ENCODE measurements at regions not wholly inside any gene's neighbourhood (a gene's known extent, or its start where the extent isn't known, plus 50 kb on each side); places are given as distances from the start of the nearest gene placed in this dataset.
A peak's percentile ranks its signal among the peaks of the same experiment; 100 is the strongest.

DNA sequence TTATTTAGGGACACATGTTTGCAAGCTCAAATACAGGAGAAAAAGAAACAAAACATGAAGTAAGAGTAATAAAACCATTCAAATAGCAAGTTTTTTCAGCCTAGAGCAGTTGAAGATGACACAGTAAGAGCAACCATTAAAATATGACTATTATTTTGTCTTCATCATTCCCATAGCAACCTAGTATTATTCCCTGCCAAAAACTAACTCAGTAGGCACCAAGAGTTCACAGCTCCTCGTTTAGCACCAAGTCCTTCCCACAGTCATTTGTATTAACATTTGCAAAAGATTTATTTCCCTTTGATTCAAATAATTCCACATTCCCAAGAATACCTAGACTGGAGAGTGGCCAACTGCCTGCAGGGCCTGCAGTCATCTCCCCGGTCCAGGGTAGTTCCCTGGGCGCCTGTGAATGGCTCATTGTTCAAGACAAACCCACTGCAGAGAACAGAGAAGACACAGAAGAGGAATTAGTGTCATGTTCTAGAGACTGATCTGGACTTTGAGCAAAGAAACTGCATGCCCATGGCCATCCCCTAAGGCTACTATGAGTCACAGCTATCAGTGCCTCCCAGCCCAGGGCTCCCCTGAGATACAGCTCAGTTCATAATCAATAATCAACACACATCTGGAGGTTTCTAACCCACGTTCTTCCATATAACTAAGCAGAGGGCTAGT, 139.1 kb upstream of the MAP3K1 start (continued):
- TF ChIP-seq NCOA2 (CRISPR knock-in tag; IDR thresholded peaks at IDR 0.05) (peak; percentile 55), TCF12 (IDR thresholded peaks at IDR 0.05) (no peak), TCF12 (CRISPR knock-in tag; IDR thresholded peaks at IDR 0.05) (no peak), HNF4A (CRISPR knock-in tag; IDR thresholded peaks at IDR 0.05) (peak; percentile 88), MED1 (CRISPR knock-in tag; IDR thresholded peaks at IDR 0.05) (peak; percentile 49), POGZ (CRISPR knock-in tag; IDR thresholded peaks at IDR 0.05) (peak; percentile 65), SMC3 (IDR thresholded peaks at IDR 0.05; ENCODE audit: low read length) (0 out of 2 replicates have a peak, but pooled peaks have one; percentile 6), ERF (CRISPR knock-in tag; IDR thresholded peaks at IDR 0.05) (0 out of 2 replicates have a peak, but pooled peaks have one; percentile 25), IRF2 (CRISPR knock-in tag; IDR thresholded peaks at IDR 0.05) (peak; percentile 74; the same call in 1 of the 2 replicates), ZSCAN21 (CRISPR knock-in tag; IDR thresholded peaks at IDR 0.05; ENCODE audit: borderline replicate concordance) (no peak), HNF4G (IDR thresholded peaks at IDR 0.05; ENCODE audit: borderline replicate concordance, low read depth, low read length) (peak; percentile 65), HNF4G (CRISPR knock-in tag; IDR thresholded peaks at IDR 0.05; ENCODE audit: borderline replicate concordance, low read depth) (peak; percentile 31; the same call in 1 of the 2 replicates), ZNF496 (CRISPR knock-in tag; IDR thresholded peaks at IDR 0.05; ENCODE audit: insufficient replicate concordance) (no peak), RARA (CRISPR knock-in tag; IDR thresholded peaks at IDR 0.05) (peak; percentile 15; the same call in 1 of the 2 replicates), ZNF766 (CRISPR knock-in tag; IDR thresholded peaks at IDR 0.05; ENCODE audit: borderline replicate concordance) (no peak), MIER3 (CRISPR knock-in tag; IDR thresholded peaks at IDR 0.05; ENCODE audit: borderline replicate concordance) (peak; percentile 57; the same call in 1 of the 2 replicates)
- TF ChIP-seq, protein P1, sequence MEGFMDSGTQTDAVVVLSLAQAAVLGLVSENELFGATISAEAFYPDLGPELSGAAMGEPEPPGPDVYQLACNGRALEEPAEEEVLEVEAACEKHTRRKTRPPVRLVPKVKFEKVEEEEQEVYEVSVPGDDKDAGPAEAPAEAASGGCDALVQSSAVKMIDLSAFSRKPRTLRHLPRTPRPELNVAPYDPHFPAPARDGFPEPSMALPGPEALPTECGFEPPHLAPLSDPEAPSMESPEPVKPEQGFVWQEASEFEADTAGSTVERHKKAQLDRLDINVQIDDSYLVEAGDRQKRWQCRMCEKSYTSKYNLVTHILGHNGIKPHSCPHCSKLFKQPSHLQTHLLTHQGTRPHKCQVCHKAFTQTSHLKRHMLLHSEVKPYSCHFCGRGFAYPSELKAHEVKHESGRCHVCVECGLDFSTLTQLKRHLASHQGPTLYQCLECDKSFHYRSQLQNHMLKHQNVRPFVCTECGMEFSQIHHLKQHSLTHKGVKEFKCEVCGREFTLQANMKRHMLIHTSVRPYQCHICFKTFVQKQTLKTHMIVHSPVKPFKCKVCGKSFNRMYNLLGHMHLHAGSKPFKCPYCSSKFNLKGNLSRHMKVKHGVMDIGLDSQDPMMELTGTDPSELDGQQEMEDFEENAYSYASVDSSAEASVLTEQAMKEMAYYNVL (CRISPR knock-in tag; IDR thresholded peaks at IDR 0.05; ENCODE audit: borderline replicate concordance) = no peak
- TF ChIP-seq, protein P2, sequence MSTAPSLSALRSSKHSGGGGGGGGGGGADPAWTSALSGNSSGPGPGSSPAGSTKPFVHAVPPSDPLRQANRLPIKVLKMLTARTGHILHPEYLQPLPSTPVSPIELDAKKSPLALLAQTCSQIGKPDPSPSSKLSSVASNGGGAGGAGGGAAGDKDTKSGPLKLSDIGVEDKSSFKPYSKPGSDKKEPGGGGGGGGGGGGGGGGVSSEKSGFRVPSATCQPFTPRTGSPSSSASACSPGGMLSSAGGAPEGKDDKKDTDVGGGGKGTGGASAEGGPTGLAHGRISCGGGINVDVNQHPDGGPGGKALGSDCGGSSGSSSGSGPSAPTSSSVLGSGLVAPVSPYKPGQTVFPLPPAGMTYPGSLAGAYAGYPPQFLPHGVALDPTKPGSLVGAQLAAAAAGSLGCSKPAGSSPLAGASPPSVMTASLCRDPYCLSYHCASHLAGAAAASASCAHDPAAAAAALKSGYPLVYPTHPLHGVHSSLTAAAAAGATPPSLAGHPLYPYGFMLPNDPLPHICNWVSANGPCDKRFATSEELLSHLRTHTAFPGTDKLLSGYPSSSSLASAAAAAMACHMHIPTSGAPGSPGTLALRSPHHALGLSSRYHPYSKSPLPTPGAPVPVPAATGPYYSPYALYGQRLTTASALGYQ (CRISPR knock-in tag; IDR thresholded peaks at IDR 0.05) = peak; percentile 7; the same call in 1 of the 2 replicates
- TF ChIP-seq, protein P3, sequence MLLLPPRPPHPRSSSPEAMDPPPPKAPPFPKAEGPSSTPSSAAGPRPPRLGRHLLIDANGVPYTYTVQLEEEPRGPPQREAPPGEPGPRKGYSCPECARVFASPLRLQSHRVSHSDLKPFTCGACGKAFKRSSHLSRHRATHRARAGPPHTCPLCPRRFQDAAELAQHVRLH (CRISPR knock-in tag; IDR thresholded peaks at IDR 0.05; ENCODE audit: borderline replicate concordance, low read depth) = 0 out of 2 replicates have a peak, but pooled peaks have one; percentile 42
- TF ChIP-seq, protein P4, sequence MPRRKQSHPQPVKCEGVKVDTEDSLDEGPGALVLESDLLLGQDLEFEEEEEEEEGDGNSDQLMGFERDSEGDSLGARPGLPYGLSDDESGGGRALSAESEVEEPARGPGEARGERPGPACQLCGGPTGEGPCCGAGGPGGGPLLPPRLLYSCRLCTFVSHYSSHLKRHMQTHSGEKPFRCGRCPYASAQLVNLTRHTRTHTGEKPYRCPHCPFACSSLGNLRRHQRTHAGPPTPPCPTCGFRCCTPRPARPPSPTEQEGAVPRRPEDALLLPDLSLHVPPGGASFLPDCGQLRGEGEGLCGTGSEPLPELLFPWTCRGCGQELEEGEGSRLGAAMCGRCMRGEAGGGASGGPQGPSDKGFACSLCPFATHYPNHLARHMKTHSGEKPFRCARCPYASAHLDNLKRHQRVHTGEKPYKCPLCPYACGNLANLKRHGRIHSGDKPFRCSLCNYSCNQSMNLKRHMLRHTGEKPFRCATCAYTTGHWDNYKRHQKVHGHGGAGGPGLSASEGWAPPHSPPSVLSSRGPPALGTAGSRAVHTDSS (CRISPR knock-in tag; conservative IDR thresholded peaks at IDR 0.05) = no peak

Data from HepG2 (cell line).